HG02798 (cell line): ENCODE measurements at regions not wholly inside any gene's neighbourhood (a gene's known extent, or its start where the extent isn't known, plus 50 kb on each side); places are given as distances from the start of the nearest gene placed in this dataset.
A peak's percentile ranks its signal among the peaks of the same experiment; 100 is the strongest.

Source experiments
- ATAC-seq: cut with Tn5 transposase; IDR thresholded peaks from one replicate; pipeline ENCODE4 v1.9.1; 2021; ENCODE audit warnings: mild to moderate bottlenecking; ENCODE audit not compliant: unreplicated experiment, poor library complexity

DNA sequence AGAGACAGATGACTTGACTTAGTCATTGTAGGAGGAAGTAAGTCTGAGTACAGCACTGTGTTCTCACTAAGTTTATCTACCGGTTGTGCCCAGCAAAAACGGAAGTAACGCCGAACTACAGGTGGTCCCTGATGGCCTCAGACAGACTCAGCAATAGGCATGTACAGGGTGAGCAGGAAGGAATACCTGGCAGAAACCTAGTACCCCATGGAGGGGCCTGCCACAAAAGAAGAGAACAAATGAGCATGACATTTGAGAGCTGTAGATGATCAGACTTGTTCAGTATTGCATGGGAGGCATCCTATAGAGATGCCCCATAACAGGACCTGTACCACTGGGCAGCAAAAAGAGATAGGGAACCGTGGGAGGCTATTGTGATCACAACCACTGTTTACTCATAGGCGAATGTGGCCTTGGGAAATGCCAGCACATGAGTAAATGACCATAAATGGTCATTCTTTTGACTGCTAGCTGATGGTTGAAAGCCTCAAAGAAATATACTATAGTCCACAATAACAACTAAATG is 106.4 kb upstream of the TAB2 start:
- ATAC-seq, result peak; percentile 60

DNA sequence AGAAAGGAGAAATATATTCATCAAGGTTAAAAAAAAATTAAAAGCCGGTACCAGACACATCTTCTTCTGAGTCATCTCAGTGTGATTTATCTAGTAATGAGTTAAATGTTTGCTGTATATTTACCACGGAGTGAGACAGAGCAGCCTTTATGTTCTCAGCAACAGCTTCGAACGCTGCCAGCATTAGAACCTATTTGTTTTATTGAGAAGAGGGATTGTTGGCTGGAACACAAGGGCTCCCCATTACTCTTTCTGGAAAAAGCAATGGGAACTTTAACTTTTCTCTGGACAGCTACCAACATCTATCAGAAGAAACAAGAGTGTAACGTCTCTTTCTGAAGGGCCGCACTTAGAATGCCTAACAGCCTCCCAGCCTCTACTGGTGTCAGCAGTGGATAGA is 105.3 kb upstream of the TAB2 start:
- ATAC-seq, result no peak

DNA sequence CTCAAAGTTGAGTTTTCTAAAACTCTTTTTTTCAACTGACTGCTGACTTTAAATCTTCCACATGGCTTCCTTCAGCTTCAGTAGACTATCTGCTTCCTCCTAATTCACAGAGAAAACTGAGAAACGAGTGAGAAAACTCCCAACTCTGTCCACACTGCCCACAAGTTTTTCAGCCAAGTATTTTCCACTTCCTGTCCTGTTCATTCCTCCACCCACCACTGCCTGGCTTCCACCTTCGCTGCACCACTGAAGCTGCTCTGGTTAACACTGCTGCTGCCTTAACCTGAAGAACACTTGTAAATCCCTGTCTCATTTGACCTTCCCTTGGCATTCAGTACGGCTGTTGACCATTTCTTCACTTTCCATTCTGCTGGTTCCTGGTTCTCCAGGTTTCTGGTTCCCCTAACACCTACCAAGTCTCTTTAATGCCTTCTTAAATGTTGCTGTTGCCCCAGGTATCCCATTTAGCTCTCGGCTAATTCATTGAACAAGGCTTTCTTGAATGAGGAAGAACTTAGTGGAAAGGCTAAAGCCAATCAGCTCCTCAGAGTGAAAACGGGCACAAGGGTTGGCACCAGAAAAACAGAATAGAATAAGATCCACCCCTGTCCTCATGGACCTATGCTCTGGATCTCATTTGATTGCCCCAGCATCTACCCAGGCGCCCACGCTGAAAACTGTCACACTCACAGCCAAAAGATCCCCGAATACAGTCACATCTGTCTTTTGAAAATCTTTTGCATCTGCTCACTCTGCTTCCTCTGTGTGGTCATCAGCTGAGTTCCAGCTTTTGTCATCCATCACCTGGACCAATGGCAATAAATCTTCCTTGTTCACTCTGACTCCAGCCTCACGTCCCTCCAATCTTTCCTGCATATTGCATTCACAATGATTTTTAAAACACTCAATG is 104.4 kb upstream of the TAB2 start:
- peak; percentile 33 for ATAC-seq

DNA sequence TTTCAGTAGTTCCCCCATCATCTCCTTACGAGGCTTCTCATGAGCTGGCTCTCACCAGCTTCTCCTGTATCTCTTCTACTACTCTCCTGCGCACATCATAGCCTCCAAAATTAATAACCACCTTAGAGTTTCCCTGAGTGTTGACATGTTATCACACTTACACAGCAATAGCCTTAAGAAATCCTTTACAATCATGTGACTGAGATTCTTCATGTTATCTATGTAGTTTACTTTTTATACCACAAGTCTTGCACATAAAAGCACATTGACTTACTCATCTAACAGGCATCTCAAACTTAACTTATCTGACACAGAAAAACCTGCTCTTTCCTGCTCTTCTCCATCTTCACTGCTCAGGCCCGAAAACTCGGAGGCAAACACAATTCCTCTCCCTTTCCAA is 103.7 kb upstream of the TAB2 start:
- ATAC-seq, result no peak

DNA sequence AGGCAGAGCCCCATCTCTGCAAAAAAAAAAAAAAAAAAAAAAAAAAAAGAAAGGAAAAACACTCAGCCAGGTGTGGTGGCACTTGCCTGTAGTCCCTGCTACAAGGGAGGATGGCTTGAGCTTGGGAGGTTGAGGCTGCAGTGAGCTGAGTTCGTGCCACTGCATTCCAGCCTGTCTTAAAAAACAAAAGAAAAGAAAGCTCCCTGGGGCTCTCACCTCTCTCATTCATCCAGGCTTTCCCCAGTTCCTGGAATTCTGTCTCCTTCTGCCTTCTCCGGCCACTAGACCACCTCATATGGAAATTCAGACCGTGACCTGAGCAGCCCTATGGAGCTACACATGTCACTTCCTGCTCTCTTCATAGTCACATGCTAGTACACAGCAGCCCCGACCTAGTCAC is 101.1 kb upstream of the TAB2 start:
- no peak for ATAC-seq

DNA sequence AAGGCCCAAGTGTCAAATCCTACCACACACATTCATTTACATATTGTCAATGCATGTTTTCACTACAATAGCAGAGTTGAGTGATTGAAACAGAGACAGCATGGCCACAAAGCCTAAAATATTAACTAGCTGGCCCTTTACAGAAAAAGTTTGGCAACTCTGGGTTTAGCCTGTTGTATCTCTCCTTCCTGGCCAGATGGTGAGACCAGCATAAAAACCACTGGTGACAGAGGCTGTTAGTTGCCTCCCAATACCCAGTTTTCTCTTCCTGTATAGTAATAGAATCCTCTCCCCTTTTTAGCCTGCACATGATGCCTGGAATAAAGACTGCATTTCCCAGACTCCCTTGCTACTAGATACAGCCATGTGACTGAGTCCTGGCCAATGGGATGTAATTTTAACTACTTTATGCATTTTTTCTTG is 100.0 kb upstream of the TAB2 start:
- ATAC-seq, result peak; percentile 73

DNA sequence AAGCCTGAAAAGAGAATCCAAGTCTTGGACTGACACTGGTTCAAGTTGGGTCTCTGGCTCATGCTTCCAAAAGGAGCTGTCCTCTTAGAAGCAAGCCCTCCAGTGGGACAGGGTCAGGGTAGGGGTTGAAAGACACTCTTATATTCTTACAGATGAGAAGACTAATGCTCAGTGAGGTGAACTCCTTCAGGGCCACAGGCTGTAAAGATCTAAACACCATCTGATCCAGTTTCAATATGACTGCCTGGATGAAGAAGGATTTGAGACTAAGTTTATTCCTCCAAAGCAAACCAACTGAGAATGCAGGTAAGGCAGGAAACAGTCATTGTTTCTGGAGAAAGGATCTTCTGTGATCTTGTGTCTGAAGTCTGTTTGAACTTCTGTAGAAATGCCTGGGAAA is 99.0 kb upstream of the TAB2 start:
- no peak for ATAC-seq

DNA sequence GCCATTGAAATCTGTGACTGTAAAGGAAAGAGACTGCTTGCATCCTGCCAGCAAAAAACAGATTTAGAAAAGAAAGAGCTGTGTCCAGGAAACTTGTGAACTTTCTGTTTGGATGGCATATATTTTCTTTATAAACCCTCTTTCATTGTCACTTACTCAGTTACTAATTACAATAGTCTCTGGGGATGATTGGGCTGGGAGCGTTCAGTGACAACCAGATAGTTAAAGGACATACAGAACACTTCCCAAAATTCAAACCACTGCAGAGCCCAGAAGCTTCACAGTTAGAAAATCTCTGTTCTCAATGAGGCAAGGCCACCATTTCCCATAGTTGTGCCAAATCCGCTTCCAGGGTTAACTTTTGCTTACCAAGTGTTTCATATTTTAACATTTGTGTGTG is 98.6 kb upstream of the TAB2 start:
- no peak for ATAC-seq

DNA sequence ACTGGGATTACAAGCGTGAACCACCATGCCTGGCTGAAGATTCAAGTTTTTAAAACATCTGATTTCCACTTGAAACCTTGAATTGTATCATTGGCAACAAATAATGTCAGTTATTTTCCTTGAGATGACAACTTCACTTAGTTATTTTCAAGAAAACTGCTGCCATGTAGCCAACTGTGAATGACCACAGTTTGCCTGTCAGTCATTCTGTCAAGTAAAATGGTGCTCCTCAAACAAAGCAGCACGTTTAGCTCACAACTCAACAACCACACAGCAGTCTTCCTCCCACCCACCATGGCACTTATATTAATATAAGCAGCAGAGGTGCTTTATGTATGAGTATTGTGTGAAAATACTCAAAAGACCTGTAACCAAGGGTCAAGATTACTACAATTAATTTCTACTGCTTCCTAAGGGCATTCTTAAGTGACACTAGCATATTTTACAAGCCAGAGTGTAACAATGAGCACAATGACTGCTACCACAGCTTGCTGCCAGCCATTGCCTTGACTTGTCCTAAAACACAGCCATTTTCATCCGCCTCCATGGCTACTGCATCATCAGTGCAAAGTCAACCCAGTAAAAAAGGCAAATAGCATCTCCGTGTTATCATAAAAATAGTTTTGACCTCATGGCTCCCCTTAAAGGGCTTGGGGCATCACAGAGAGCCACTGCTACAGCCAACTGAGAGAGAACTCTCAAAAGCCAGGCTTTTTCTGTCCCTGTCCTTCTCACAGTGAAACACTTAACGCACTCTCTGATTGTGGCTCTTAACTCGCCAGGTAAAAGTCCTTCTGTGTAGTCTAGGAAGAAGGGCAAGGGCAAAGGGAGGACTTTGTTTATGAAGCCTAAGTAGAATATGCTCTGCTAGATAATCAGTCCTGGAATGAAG is 96.4 kb upstream of the TAB2 start:
- no peak for ATAC-seq

DNA sequence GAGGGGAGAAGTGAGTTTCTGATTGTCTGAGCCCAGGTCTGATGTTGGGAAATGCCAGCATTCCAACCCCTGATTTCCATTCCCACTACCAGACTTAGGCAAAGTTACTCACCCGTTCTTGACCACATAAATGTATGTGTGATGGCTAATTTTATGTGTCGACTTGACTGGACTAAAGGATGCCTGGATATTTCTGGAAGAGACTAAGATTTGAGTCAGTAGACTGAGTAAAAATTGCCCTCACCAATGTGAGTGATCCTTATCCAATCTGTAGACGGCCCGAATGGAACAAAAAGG is 95.8 kb upstream of the TAB2 start:
- ATAC-seq, result no peak

DNA sequence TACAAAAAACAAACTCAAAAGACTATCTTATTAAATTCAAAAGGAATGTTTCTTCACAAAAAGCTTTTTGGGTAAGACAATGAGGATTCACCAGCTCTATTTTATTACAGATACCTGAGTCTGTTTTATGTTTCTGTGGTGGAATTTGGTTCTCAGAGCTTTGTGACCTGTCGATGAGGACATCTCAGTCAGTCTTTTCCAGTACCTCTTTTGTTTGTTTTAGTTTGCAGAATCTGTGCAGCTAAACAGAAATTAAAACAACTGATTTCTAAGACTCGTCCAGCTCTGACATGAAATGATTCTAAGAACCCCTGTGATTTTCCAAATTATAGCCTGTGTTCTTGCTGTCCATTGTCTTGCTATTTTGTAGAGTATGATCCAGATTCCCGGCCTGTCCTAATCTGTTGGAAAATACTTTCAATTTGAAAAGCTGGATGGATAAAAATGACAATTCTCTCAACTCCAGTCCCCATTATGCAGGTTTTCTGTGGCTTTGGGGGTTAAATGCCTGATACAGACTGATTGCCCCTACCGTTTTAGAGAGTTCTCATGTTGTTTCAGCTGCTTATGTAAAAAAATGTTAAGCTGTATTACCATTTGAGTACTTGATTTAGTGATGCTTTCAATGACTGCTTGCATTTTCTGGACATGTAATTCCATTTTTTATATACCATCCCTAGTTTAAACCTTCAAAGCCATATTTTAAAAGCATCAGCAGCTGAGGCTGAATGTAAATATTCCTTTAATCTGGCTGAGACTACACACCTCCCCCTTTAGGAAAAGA is 94.2 kb upstream of the TAB2 start:
- ATAC-seq, result no peak

DNA sequence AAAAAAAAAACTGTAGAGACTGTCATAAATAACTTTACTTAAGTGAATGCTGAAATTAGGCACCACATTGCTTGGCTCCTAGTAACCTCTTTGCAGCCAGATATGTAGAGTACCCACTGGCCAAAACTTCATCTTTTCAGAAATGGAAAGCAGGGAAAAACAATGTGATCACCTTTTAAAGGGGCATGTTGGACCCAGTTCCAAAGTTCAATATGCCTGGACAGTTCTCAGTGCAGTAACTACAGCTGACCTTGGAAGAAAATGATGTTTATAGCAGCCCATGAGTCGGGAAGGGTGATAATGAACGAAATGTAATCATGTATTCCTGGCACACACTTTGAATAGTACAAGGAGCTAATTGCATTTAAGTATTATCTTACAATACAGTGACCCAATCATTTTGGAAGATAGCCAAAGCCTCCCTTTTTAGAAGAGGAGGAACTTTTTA is 93.6 kb upstream of the TAB2 start:
- no peak for ATAC-seq

DNA sequence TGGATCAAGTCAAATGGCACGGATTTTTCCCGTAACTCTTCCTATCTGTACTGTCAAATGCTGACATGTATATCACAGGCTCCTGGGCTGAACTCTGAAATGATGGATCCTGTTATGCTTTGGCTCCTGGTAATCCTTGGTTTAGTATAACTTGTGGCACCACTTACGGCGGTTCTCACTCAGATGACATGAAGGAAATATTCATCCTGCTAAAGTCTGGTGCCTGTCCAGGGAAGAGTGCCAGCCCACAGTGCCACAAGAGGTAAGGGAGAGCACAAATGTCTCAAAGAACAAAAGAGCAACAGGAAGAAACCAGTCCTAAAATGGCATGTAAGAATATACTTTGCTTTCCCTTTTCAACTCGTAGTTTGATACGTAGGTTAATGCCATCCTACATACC is 93.1 kb upstream of the TAB2 start:
- ATAC-seq, result no peak

DNA sequence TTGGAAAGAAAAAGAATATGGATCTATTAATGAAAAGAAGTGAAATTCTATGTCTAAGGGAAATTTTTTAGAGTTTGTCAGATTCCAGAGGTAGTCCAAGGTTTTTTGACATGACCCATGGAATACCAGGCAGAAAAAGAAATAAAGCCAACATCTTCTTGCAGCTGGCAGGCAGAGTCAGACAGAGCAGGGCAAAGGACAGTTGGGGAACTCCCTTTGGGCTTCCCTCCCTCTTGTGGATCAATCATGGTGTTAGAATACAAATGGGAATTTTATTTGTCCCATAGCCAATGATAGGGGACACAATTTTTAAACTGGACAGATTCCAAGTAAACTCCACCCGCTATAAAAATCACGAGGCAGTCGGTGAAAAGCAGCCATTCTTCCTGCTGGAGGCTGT is 92.1 kb upstream of the TAB2 start:
- ATAC-seq, result no peak

DNA sequence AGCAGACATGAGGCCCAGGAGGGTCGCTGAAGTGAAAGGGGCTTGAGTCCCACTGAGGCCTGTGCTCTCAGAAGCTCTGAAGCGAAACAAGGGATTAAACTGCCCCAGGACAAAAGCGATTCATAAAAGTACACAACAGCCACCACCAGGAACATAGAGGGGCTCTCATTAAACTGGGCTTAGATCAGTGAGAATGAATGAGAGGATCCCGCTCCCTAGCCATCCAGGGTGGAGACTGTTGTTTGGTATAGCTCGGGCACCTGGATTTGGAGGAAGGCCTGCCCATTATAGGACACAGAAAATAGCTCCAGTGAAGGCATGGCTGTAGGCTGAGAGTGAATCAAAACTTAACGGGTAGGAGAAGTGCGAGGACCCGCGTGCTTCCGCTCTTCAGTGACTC is 91.6 kb upstream of the TAB2 start:
- no peak for ATAC-seq

DNA sequence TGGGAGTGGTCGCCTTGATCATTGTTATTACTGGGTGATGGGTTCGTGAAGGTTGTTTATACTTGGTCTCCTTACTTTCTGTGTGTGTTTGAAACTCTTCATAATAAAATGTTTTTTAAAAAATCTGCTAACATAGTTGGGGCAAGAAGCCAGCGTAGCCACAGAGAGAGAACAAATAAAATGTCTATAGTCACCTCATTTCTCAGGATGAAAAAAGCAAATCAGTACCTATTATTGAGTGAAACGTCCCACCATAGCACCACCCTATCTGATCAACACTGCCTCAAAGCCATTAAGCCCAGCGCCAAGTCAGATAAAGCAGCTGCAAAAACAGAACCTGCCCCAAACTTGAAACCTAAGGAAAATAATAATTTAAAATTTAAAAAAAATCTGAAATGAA is 89.7 kb upstream of the TAB2 start:
- no peak for ATAC-seq

DNA sequence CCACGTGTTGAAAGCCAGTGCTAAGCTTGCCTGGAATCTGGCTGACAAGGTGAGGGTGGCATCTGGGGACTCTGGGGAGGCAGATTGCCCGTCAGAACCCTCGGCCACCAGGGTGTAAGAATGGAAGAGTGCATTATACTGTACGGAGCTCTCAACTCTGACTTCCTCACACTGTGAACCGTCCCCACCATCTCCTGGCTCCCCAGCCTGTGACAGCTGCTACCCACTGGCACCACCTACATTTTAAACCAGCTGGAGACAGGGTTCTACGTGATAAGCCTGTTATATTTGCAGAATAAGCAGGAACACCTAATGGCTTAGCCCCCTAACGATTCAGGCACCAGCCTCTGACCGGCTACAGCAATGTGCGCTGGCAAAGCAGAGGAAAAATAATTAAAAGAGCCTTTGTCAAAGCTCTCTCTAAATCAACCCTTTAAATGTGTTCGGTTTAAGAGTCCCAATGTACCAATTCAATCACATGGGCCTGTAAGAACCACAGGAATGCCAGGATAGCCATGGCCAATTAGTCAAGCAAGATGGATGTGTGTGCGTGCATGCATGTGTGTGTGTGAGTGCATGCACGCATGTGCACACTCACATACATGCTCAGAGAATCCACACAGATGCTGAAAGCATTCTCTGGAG is 89.1 kb upstream of the TAB2 start:
- no peak for ATAC-seq

DNA sequence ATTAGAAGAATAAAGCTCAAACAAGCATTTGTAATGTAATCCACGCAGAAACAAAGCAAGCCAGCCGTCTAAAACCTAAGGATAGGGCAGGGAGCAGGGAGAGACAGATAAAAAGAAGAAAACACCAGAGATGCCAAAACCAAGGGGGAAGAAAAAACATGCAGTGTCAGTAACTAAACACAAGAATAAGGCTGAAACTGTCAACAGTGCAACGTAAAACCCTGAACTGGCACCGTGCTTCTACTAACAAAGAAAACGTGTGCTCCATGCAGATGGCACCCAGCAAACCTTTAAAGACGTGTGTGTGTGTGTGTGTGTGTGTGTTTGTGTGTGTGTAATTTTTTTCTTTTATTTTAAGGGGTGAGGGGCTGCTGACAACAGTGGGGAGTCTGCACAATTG is 88.4 kb upstream of the TAB2 start:
- no peak for ATAC-seq

DNA sequence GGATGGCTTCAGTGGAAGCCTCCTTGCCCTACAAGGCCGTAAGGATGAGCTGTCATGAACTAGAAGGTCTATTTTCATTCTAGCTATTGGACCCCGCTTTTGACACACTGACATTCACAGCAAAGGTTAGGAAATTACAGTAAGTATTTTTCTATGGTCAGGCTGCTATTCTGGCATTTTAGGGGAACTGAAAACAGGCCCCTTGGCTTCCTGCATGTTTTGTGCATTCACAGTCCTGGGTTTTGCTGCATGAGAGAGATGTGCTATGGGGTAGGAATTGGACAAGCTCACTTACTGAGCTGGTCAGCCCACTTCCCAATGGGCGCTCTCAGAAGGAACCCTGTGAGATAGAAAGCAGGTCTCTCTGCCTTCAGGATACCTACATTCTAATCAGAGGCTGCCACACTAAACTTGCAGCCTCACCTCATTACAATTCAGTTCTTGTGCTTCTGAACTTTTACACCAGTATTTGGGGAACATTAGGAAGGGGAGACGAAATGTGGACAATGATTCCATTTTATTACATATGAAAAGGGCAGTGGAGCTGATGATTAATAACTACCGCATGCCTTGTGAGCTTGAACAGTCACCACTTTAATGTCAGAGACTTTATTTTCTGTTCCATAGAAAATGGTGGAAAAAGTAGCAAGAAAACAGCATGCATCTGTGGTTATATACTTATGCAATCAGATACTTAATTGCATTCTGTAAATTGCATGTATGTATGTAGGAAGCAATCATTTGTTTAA is 86.6 kb upstream of the TAB2 start:
- peak; percentile 28 for ATAC-seq
